ENCODE measurements at regions not wholly inside any gene's neighbourhood (a gene's known extent, or its start where the extent isn't known, plus 50 kb on each side); places are given as distances from the start of the nearest gene placed in this dataset.

DNA sequence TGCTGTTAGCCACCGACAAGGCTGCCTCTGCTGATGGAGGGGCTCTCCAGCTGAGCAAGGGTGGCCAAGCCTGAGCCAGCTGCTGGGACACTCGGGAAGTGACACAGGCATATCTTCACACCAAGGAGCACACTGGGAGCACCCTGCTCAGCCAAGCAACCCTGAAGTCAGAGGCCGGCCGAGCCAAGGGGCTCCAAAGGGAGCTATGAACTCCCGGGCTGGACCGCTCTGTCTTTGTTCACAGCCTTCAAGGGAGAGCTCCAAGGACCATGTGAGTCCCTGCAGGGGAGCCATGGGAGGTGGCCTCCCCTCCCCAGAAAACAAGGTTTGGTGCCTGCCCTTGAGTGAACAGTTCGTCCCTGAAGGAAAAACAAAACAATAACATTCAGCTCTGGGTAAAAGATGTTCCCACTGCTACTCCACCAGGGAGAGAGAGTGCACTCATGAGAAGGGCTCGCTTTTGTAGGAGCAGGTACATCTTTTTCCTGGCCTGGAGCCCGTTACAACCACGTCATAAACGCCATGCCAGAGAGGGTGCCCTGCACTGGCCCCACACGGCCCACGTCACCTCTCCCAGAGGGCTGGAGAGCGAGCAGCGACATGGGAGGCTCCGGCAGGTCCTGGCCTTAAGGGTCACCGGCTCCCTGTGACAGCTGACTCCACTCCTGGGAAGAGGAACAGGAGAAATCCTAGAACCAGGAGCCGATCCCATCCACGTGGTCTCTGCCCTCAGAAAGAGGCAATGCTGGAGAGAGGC lies 56.3 kb upstream of the SLC25A33 start:
- no peaks in the 10 kb centered on the region for H3K9me3 ChIP-seq
- H3K27me3 ChIP-seq (replicated peaks; ENCODE audit: insufficient read depth), result no peaks in the 10 kb centered on the region
- intact Hi-C loops (cut with DNase I), result loop anchor here (10.0 kb wide), 1 partner anchor 368 kb away; no protein-coding TSS in a partner anchor
- no peaks in the 10 kb centered on the region for H3K36me3 ChIP-seq
- no peak overlapping the region for H3K4me3 ChIP-seq
- WGBS, result 63% methylated on average over 19 of the region's 19 CpGs
- H3K27ac ChIP-seq, result peak overlapping the region; percentile 20 to 52
- TF ChIP-seq, protein P1, sequence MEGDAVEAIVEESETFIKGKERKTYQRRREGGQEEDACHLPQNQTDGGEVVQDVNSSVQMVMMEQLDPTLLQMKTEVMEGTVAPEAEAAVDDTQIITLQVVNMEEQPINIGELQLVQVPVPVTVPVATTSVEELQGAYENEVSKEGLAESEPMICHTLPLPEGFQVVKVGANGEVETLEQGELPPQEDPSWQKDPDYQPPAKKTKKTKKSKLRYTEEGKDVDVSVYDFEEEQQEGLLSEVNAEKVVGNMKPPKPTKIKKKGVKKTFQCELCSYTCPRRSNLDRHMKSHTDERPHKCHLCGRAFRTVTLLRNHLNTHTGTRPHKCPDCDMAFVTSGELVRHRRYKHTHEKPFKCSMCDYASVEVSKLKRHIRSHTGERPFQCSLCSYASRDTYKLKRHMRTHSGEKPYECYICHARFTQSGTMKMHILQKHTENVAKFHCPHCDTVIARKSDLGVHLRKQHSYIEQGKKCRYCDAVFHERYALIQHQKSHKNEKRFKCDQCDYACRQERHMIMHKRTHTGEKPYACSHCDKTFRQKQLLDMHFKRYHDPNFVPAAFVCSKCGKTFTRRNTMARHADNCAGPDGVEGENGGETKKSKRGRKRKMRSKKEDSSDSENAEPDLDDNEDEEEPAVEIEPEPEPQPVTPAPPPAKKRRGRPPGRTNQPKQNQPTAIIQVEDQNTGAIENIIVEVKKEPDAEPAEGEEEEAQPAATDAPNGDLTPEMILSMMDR (IDR thresholded peaks at IDR 0.05), result no peak
- TF ChIP-seq POLR2AphosphoS5 (IDR thresholded peaks at IDR 0.05), result peak; percentile 9
- DNase-seq (ENCODE audit: low spot score), result no peak
- no peaks in the 10 kb centered on the region for H3K4me1 ChIP-seq (replicated peaks)

DNA sequence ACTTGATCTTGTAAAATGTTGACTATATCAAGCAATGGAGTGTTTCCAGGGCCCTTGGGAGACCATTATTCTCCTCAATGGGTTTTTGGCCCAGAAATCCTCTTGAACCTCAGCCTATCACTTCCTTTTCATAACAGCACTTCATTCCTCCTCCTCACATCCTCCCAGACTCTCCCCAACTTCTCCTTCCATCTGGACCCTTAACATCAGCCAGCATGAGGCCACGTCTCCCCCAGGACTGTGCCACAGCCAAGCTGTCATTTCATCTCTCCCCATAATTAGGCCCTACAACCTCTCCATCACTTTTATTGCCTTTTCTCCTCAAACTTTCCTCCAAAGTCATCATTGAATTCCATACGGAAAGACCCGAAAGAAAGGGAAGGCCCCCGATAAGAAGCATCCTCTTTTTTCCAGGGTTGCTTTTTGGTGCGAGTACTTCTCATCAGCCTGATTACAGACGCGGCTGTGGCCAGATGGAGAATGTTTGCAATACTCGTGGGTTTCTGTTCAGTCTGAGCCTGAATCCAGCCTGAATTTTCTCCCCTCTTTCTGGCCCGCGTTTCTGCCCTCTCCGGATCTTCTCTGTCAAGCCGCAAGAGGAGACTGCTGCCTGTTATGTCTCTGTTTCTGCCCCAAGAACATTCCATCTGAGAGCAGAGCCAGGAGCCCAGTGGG lies 52.7 kb upstream of the SLC25A33 start:
- intact Hi-C loops (cut with DNase I), result loop anchor here (10.0 kb wide), 1 partner anchor 372 kb away; no protein-coding TSS in a partner anchor
- WGBS, result 76% methylated on average over 12 of the region's 12 CpGs

More for the DNA sequence above, 52.7 kb upstream of the SLC25A33 start:
- Histone ChIP-seq H3K9me3 (no peaks in the 10 kb centered on the region), H3K36me3 (no peaks in the 10 kb centered on the region), H3K4me1 (replicated peaks) (no peaks in the 10 kb centered on the region), H3K27ac (no peak overlapping the region), H3K4me3 (no peak overlapping the region), H3K27me3 (replicated peaks; ENCODE audit: insufficient read depth) (no peaks in the 10 kb centered on the region)
- DNase-seq (ENCODE audit: low spot score), result no peak
- TF ChIP-seq POLR2AphosphoS5 (IDR thresholded peaks at IDR 0.05), result no peak
- TF ChIP-seq, protein P1 (IDR thresholded peaks at IDR 0.05), result no peak
- TF ChIP-seq POLR2A (IDR thresholded peaks at IDR 0.05), result no peak

Small RNAs in the stretch of these regions (small RNA-seq; reads per million reads assigned to genes)
- 0 reads per million in 2 donors for gene RNA5SP40

All from prostate gland (tissue), 2 donors.